Smooth muscle cell (in vitro differentiated cells): ENCODE measurements at regions not wholly inside any gene's neighbourhood (a gene's known extent, or its start where the extent isn't known, plus 50 kb on each side); places are given as distances from the start of the nearest gene placed in this dataset.

Experiments
- DNase-seq: peaks from one replicate; lab custom pipeline; 2025; ENCODE audit not compliant: unreplicated experiment; lab: John Stamatoyannopoulos, UW
- H2AFZ ChIP-seq: fragments of 200-600 bp; sonication (generic); 2 replicates; pipeline ENCODE4 v1.6.0; 2016; ENCODE audit warnings: antibody characterized with exemption, low read depth, mild to moderate bottlenecking
- H3F3A ChIP-seq: fragments of 200-600 bp; sonication (generic); 2 replicates; pipeline ENCODE4 v1.6.0; 2017; ENCODE audit warnings: antibody characterized with exemption, low read depth
- H3K27ac ChIP-seq: fragments of 200-600 bp; sonication (generic); 2 replicates; pipeline ENCODE4 v1.5.1; 2016; ENCODE audit warnings: low read depth, mild to moderate bottlenecking
- H3K27me3 ChIP-seq: fragments of 200-600 bp; sonication (generic); 2 replicates; pipeline ENCODE4 v1.6.1; 2016; ENCODE audit warnings: low read depth, mild to moderate bottlenecking
- H3K36me3 ChIP-seq: fragments of 200-600 bp; sonication (generic); 2 replicates; pipeline ENCODE4 v1.5.1; 2016; ENCODE audit warnings: low read depth
- H3K4me1 ChIP-seq: fragments of 200-600 bp; sonication (generic); 2 replicates; pipeline ENCODE4 v1.5.1; 2016; ENCODE audit warnings: low read depth
- H3K4me2 ChIP-seq: fragments of 200-600 bp; sonication (generic); 2 replicates; pipeline ENCODE4 v1.6.0; 2016; ENCODE audit warnings: mild to moderate bottlenecking
- H3K4me3 ChIP-seq: fragments of 200-600 bp; sonication (generic); 2 replicates; pipeline ENCODE4 v1.5.1; 2016; ENCODE audit warnings: mild to moderate bottlenecking
- H3K79me2 ChIP-seq: fragments of 200-600 bp; sonication (generic); 2 replicates; pipeline ENCODE4 v1.6.0; 2016; ENCODE audit warnings: low read depth, mild to moderate bottlenecking
- H3K9ac ChIP-seq: fragments of 200-600 bp; sonication (generic); 2 replicates; pipeline ENCODE4 v1.6.0; 2016; ENCODE audit warnings: low read depth
- H3K9me3 ChIP-seq: fragments of 200-600 bp; sonication (generic); replicated peaks from 2 replicates; pipeline ENCODE4 v1.5.1; 2016; ENCODE audit warnings: low read depth
- H4K20me1 ChIP-seq: fragments of 200-600 bp; sonication (generic); 2 replicates; pipeline ENCODE4 v1.6.0; 2016; ENCODE audit warnings: low read depth
- WGBS: methylation state at CpG from one replicate; pipeline ENCODE4 v1.1.7; 2016; ENCODE audit warnings: low lambda C conversion rate; 5-methylcytosine and 5-hydroxymethylcytosine counted together
- TF ChIP-seq, protein P1 (sequence below): fragments of 200-600 bp; sonication (generic); IDR thresholded peaks from 2 replicates; pipeline ENCODE4 v1.5.1; 2017; ENCODE audit warnings: borderline replicate concordance, mild to moderate bottlenecking, antibody characterized with exemption; ENCODE audit not compliant: insufficient read depth, poor library complexity, severe bottlenecking

DNA sequence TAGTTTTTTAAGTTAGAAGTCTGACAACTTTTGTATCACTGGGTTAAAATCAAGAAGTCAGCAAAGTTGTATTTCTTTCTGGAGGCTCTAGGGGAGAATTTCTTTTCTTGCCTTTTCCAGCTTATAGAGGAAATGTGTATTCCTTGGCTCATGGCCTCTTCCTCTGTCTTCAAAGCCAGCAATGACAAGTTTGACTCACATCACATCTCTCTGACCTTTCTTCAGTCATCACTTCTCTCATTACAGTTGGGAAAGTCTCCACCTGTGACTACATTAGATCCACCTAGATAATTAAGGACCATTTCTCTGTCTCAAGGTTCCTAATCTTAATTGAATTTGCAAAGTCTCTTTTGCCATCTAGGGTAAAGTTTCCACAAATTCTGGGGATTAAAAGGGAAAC lies 339.9 kb downstream of the TENT4A start:
- no peak overlapping the region for H2AFZ ChIP-seq
- TF ChIP-seq, protein P1, sequence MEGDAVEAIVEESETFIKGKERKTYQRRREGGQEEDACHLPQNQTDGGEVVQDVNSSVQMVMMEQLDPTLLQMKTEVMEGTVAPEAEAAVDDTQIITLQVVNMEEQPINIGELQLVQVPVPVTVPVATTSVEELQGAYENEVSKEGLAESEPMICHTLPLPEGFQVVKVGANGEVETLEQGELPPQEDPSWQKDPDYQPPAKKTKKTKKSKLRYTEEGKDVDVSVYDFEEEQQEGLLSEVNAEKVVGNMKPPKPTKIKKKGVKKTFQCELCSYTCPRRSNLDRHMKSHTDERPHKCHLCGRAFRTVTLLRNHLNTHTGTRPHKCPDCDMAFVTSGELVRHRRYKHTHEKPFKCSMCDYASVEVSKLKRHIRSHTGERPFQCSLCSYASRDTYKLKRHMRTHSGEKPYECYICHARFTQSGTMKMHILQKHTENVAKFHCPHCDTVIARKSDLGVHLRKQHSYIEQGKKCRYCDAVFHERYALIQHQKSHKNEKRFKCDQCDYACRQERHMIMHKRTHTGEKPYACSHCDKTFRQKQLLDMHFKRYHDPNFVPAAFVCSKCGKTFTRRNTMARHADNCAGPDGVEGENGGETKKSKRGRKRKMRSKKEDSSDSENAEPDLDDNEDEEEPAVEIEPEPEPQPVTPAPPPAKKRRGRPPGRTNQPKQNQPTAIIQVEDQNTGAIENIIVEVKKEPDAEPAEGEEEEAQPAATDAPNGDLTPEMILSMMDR = no peak
- H3K36me3 ChIP-seq = no peaks in the 10 kb centered on the region
- H3K9me3 ChIP-seq = no peaks in the 10 kb centered on the region
- H3K27me3 ChIP-seq = no peaks in the 10 kb centered on the region
- H4K20me1 ChIP-seq = no peaks in the 10 kb centered on the region
- H3F3A ChIP-seq = no peaks in the 10 kb centered on the region
- no peaks in the 10 kb centered on the region for H3K4me1 ChIP-seq
- H3K27ac ChIP-seq = no peak overlapping the region
- H3K4me2 ChIP-seq = no peak overlapping the region
- H3K79me2 ChIP-seq = no peaks in the 10 kb centered on the region
- no peak overlapping the region for H3K4me3 ChIP-seq
- H3K9ac ChIP-seq = no peak overlapping the region
- no peak for DNase-seq

GRCh38 chr5:7053528-7054209 lies 340.4 kb downstream of the TENT4A start:
- H4K20me1 ChIP-seq = no peaks in the 10 kb centered on the region
- no peak overlapping the region for H3K9ac ChIP-seq
- no peaks in the 10 kb centered on the region for H3K4me1 ChIP-seq
- no peaks in the 10 kb centered on the region for H3F3A ChIP-seq
- H2AFZ ChIP-seq = no peak overlapping the region
- H3K36me3 ChIP-seq = no peaks in the 10 kb centered on the region
- H3K4me3 ChIP-seq = no peak overlapping the region
- 87% methylated on average over 3 of the region's 3 CpGs for WGBS
- TF ChIP-seq, protein P1 = no peak
- no peaks in the 10 kb centered on the region for H3K9me3 ChIP-seq
- H3K27ac ChIP-seq = no peak overlapping the region
- no peaks in the 10 kb centered on the region for H3K79me2 ChIP-seq
- H3K4me2 ChIP-seq = no peak overlapping the region
- no peak for DNase-seq
- no peaks in the 10 kb centered on the region for H3K27me3 ChIP-seq

DNA sequence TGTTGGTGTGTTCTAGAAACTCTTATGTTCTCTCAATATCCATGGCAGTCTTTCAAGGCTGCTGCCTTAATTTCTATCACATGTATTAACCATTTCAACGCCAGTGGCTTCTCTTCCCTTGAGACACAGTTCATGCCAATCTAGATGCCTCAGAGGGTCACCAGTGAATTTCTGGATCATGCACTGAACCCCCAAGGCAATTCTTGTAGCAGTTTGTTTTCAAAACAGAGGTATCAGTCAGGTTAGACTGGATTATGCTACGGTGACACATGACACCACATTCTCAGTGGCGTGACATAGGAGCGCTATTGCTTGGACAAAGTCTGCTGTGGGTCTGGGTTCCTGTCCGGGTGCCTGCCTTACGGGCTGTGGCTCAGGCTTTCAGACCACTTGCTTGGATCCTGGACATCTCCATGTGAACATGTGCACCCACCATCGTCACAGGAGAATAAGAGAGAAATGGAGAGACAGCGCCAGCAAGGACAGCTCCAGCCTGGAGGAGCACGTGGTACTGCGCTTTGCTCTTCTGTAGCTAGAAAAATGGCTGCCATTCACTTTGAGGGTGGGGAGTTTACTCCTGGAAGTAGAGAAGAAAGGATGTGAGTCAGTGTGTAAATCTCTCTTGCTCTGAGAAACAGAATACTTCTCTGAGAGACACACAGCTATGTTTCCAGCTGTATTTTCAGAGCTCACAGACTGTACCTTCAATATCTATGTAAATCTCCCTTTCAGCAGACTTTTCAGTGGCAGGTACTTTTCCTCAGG lies 329.3 kb upstream of the ADCY2 start:
- no peaks in the 10 kb centered on the region for H4K20me1 ChIP-seq
- H3F3A ChIP-seq = no peaks in the 10 kb centered on the region
- no peak overlapping the region for H3K9ac ChIP-seq
- no peaks in the 10 kb centered on the region for H3K9me3 ChIP-seq
- no peak overlapping the region for H2AFZ ChIP-seq
- no peak for DNase-seq
- 75% methylated on average over 10 of the region's 10 CpGs for WGBS
- H3K79me2 ChIP-seq = no peaks in the 10 kb centered on the region
- no peaks in the 10 kb centered on the region for H3K4me1 ChIP-seq
- TF ChIP-seq, protein P1 = no peak
- no peak overlapping the region for H3K4me3 ChIP-seq
- H3K27me3 ChIP-seq = no peaks in the 10 kb centered on the region
- no peaks in the 10 kb centered on the region for H3K36me3 ChIP-seq
- no peak overlapping the region for H3K4me2 ChIP-seq
- H3K27ac ChIP-seq = no peak overlapping the region
